Activated naive CD4-positive, alpha-beta T cell treated with Interleukin-2 at 50 U/mL for 16 hours (primary cell): ENCODE measurements at regions not wholly inside any gene's neighbourhood (a gene's known extent, or its start where the extent isn't known, plus 50 kb on each side); places are given as distances from the start of the nearest gene placed in this dataset.
A peak's percentile ranks its signal among the peaks of the same experiment; 100 is the strongest.
"Not testable (repeated sequence)": the region's sequence is repeated elsewhere in the genome, so short reads cannot be mapped to it uniquely, and the experiment has no call there.

ENCODE experiments used
- DNase-seq: peaks from one replicate; pipeline ENCODE4 v3.0.0-alpha.2; 2020

DNA sequence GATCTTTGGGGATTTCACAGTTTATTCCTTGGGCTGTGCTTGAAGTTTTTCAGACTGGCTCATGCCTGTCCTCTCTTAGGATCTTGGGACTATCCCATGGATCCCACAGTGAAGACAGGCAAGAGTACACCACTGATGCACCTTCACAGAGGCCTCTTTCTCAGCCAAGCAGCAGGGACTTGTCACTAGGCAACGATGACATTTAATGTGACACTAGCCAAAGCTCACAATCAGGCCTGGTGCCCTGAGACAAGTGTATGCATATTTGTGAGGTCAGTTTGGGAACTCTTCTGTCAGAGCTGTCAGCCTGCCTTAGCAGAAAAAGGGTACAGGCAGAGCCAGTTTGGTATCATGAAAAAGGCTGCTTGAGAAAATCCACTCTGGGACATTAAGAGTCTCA, 68.7 kb downstream of the RBMY1F start:
- not testable (repeated sequence) for DNase-seq

DNA sequence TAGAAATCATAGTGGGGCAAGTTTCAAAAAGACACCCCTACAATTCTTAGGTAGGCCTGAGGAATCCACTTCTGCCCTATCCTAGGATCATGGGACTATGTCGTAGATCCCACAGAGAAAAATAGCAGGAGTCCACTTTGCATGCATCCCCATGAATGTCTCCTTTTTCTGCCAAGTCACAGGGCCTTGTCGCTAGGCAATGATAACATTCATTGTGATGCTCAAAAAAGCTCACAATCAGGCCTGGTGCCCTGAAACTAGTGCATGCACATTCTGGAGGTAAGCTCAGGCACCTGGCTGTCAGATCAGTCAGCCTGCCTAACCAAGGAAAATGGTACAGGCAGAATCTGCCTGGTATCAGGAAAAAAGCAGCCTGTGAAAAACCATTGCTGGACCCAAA, 74.6 kb downstream of the RBMY1F start:
- not testable (repeated sequence) for DNase-seq

DNA sequence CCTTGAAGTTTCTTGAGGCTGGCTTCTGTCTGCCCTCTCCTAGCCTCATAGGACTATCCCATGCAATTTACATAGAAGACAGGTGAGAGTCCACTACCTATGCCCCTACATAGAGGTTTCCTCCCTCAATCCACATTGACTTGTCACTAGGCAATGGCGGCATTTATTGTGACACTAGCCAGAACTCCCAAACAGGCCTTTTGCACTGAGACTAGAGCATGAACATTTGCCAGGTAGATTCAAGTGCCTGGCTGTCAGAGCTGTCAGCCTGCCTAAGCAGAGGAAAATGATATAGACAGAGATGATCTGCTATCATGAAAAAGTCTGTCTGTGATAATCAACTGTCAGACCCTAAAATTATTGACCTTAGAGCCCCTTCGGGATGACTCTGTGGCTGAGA, 81.2 kb downstream of the RBMY1F start:
- DNase-seq, result not testable (repeated sequence)

DNA sequence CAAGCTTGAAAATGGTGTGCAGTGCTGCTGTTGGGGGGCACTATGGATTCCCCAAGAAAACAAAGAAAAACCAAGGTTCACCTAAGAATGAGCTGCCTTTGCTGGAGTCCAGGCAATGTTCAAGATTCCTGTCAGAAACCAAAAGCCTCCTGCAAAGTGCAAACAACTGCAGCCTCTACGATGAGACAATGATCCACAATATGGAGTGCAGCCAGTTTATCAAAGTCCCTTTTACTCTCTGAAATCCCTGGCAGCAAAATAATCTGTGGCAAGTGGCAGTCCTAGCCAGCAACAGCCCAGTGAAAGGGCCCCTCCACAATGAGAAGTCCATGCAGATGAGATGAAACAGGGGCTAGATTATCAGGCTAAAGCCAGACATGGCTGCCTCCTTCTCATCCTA, 85.4 kb downstream of the RBMY1F start:
- DNase-seq, result not testable (repeated sequence)

DNA sequence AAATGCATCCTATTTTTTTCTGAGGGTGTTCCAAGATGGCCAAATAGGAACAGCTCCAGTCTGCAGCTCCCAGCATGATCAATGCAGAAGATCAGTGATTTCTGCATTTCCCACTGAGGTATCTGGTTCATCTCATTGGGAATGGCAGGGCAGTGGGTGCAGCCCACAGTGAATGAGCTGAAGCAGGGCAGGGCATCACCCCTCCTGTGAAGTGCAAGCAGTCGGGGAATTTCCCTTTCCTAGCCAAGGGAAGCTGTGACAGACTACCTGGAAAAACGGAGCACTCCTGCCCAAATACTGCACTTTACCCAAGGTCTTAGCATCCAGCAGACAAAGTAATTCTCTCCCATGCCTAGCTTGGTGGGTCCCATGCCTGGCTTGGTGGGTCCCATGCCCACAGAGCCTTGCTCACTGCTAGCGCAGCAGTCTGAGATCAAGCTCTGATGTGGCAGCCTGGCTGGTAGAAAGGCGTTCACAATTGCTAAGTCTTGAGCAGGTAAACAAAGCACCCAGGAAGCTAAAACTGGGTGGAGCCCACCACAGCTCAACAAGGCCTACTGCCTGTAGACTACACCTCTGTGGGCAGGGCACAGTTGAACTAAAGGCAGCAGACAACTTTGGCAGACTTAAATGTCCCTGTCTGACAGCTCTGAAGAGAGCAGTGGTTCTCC, 96.6 kb downstream of the RBMY1F start:
- not testable (repeated sequence) for DNase-seq

DNA sequence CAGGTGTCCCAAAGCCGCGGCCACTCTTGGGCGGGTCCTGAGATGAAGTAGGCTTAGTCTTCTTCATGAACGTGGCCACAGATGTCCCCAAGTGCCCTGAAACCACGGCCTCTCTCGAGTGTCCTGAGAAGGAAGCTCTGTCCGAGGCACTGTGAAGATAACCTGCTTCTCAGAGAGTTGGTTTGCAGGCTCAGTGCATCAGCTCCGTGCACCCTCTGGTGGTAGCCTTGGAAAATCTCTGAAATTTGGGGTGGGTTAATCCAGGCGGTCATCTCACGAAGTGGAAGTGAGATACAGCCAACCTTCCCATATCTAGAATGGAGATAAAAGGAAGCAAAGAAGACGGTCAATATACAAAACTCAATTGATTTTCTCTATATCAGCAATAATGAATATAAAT, 110.5 kb downstream of the RBMY1F start:
- DNase-seq, result not testable (repeated sequence)

DNA sequence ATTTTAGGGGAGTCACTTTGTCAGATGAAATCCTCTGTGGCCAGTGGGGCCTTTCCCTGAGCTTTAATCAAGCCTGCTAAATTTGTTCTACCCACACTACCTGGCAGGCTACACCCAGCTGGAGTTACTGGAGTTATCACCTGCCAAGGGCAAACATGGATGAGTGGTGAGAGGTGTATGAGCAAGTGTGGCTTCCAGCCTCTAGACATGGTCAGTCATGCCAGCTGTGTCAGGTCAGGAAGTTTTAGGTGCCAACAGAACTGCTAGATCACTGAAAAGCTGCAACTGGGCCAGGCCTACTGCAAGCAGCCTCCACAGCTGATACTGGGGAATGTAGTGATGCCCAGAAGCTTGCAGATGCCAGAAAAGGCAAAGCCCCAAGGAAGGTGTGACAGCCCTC, 122.6 kb downstream of the RBMY1F start:
- DNase-seq, result not testable (repeated sequence)

DNA sequence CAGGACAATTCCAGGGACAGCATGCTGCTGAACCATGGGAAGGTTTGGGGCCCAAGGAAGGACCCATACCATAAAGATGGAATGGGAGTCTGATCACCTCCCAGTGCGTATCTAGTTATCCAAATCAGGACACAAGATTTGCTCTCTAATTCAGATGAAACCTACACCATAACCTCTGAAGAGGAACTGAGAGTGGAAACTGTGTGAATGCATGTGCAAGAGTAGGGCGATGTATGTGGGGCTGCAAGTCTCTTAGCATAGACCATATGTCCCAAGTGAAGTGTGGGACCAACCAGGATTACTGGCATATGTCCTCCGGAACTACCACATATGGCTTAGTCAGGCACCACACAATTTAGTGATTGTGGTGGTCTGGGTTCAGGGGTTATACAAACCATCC, 95.2 kb upstream of the RBMY1E start:
- not testable (repeated sequence) for DNase-seq

DNA sequence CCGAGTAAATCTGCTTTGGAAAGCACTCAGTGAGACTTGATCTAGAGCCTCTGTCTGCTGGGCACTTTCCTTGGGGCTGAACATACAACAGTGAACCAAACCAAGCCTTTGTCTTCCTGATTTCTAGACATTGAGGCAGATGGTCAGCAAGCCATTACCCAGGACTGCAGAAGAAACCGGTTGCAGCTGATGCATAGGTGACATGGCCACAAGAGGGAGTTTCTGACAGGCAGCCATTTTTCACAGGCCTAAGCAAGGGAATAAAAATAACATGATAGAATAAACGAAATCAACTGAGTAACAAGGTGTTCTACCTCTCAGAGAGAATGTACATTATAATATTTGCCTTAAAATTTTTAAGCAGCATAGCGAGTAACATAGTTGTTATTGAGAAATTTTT, 83.3 kb upstream of the RBMY1E start:
- not testable (repeated sequence) for DNase-seq

DNA sequence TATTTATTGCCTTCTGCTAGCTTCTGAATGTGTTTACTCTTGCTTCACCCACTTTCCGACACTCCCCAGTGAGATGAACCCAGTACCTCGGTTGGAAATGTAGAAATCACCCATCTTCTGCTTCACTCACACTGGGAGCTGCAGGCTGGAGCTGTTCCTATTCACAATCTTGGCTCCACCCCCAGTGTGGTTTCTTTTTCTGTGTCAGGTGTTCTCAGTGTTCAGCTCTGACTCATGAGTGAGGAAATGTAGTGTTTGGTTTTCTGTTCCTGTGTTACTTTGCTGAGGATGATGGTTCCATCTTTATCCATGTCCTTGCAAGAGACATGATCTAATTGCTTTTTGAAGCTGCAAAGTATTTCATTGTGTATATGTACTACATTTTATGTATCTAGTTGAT, 69.4 kb upstream of the RBMY1E start:
- not testable (repeated sequence) for DNase-seq

DNA sequence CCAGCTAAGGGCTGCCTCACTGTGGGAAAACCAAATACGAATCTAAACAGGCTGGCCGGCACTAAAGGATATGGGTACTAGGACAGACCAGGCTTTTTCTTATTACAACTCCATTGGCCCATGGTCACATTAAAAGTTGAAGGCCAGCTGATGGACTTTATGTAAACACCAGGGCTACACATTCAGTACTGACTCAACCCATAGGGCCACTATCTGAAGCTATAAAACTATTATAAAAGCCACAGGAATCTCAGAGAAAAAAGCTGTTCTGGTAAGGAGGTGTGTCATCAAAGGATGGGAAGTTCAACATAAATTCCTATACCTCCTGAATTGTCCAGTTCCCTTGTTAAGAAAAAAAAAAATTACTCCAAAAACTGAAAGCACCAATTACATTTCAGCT, 63.1 kb upstream of the RBMY1E start:
- not testable (repeated sequence) for DNase-seq

DNA sequence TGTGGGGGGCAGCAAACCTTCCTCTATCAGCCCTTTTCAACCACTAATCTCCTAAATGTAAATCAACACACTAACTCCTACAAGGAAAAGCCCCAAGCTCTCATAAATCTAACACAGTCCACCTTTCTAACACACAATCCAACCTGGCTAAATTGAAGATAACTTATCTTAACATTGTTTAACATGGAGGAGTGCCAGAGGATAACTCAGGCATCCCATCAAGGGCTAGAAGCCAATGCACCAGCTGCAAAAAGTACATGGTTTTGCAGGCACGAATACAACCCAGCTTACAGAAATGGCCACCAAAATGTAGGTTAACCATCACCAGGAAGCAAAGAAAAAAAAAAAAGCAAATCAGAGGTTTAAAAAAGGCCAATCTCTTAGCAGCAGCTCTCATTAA, 62.5 kb upstream of the RBMY1E start:
- DNase-seq, result not testable (repeated sequence)

DNA sequence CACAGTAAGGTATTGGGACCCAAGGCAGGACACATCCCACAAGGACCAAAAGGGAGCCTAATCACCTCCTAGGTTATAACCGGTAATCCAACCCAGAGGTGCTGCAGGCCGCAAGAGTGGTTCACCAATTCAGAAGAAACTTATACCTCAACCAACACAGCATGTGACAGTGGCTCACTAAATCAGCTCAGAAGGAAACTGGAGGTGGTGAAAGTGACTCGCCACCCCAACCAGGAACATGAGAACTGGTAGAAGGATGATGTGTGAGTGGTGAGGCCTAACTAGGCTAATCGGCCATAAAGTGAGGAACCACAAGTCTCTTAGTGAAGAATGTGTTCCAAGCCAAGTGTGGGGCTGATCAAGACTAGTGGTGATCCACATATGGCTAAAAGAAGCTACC, 61.3 kb upstream of the RBMY1E start:
- peak; percentile 1 for DNase-seq

DNA sequence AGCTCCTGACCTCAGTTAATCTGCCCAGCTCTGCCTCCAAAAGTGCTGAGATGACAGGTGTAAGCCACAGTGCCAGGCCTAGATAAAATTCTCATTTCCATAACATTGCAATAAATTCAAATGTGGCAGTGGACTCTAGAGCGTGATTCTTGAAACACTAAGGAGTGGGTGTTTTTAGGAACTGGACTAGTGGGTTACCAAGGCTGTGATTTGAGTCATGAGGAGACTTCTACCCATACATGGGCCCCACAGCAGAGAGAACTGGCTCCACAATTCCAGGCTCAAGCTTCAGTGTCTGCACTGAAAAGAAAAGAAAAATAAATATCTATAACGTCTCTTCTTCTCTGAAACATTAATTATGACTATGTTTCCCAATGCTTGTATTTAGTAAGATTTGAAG, 60.4 kb upstream of the RBMY1E start:
- DNase-seq, result not testable (repeated sequence)
